GM12878 (cell line): ENCODE measurements at regions not wholly inside any gene's neighbourhood (a gene's known extent, or its start where the extent isn't known, plus 50 kb on each side); places are given as distances from the start of the nearest gene placed in this dataset.

Source experiments
- BACH1 ChIP-seq: fragments of 450-650 bp; IDR thresholded peaks from 2 replicates; pipeline ENCODE4 v1.6.1; 2017; ENCODE audit warnings: mild to moderate bottlenecking, borderline replicate concordance
- BHLHE40 ChIP-seq, 2 experiments: fragments of 450-650 bp in 1 of 2; IDR thresholded peaks; 2 replicates each; pipeline ENCODE4 v1.6.1; 2011 to 2017; ENCODE audit warnings: low read depth in 2 of 2, borderline replicate concordance in 1 of 2, improper control_type of control experiment in 1 of 2, low read length in 1 of 2, mild to moderate bottlenecking in 1 of 2
- BRCA1 ChIP-seq: IDR thresholded peaks from 2 replicates; pipeline ENCODE4 v1.6.1; 2011; ENCODE audit warnings: low read depth, low read length, improper control_type of control experiment
- CBX5 ChIP-seq: sonication (generic); IDR thresholded peaks from 2 replicates; pipeline ENCODE4 v1.6.1; 2016; ENCODE audit warnings: low read depth, moderate library complexity, mild to moderate bottlenecking, inconsistent platforms
- SMC3 ChIP-seq: IDR thresholded peaks from 2 replicates; pipeline ENCODE4 v1.6.1; 2011; ENCODE audit warnings: low read length, improper control_type of control experiment, borderline replicate concordance
- STAT1 ChIP-seq: fragments of 450-650 bp; conservative IDR thresholded peaks from 2 replicates; pipeline ENCODE4 v1.6.1; 2014; ENCODE audit warnings: antibody characterized with exemption, mild to moderate bottlenecking
- TCF3 ChIP-seq: IDR thresholded peaks from 2 replicates; pipeline ENCODE4 v1.6.1; 2012; ENCODE audit warnings: low read depth, mild to moderate bottlenecking, low read length, borderline replicate concordance; ENCODE audit not compliant: insufficient read depth
- TCF7 ChIP-seq: IDR thresholded peaks from 2 replicates; pipeline ENCODE4 v1.6.1; 2014; ENCODE audit warnings: antibody characterized with exemption, borderline replicate concordance
- TF ChIP-seq, protein P1 (sequence below): fragments of 450-650 bp; IDR thresholded peaks from 2 replicates; pipeline ENCODE4 v1.6.1; 2017; ENCODE audit warnings: mild to moderate bottlenecking, moderate library complexity
- TF ChIP-seq, protein P2 (sequence below): fragments of 450-650 bp; IDR thresholded peaks from 2 replicates; pipeline ENCODE4 v1.6.1; 2018; ENCODE audit warnings: mild to moderate bottlenecking, low read depth, moderate library complexity; ENCODE audit not compliant: partially characterized antibody

DNA sequence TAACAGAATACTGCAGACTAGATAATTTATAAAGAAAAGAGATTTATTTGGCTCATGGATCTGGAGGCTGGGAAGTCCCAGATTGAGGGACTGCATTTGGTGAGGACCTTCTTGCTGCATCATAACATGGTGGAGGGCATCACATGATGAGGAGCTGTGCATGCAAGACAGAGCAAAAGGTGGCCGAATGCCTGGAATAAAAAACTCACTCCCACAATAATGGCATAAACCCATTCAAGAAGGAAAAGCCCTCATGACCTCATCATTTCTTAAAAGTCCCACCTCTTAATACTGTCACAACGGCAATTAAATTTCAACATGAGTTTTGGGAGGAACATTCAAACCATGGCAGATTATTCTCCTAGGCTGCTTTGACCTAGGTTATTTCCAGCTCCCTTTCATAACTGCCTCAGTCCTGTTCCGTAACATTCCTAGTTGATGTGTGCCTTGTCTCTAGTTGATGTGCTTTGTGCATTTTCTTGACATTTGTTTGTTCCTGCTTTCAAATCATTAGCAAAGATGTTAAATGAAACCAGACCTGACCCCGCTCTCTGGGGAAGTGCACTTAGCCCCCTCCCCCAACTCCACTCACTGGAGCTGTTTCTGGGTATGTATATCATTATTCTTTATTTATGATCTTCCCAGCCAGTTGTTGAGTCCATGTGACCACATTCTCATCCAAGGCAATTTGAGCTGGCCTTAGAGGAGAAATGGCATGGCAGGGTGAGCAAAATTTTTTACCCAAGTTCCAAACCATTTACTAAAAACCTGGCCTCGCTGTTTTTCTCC lies 148.5 kb downstream of the GDAP2 start (continued):
- TF ChIP-seq, protein P1, sequence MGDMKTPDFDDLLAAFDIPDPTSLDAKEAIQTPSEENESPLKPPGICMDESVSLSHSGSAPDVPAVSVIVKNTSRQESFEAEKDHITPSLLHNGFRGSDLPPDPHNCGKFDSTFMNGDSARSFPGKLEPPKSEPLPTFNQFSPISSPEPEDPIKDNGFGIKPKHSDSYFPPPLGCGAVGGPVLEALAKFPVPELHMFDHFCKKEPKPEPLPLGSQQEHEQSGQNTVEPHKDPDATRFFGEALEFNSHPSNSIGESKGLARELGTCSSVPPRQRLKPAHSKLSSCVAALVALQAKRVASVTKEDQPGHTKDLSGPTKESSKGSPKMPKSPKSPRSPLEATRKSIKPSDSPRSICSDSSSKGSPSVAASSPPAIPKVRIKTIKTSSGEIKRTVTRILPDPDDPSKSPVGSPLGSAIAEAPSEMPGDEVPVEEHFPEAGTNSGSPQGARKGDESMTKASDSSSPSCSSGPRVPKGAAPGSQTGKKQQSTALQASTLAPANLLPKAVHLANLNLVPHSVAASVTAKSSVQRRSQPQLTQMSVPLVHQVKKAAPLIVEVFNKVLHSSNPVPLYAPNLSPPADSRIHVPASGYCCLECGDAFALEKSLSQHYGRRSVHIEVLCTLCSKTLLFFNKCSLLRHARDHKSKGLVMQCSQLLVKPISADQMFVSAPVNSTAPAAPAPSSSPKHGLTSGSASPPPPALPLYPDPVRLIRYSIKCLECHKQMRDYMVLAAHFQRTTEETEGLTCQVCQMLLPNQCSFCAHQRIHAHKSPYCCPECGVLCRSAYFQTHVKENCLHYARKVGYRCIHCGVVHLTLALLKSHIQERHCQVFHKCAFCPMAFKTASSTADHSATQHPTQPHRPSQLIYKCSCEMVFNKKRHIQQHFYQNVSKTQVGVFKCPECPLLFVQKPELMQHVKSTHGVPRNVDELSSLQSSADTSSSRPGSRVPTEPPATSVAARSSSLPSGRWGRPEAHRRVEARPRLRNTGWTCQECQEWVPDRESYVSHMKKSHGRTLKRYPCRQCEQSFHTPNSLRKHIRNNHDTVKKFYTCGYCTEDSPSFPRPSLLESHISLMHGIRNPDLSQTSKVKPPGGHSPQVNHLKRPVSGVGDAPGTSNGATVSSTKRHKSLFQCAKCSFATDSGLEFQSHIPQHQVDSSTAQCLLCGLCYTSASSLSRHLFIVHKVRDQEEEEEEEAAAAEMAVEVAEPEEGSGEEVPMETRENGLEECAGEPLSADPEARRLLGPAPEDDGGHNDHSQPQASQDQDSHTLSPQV = no peak
- no peak for TF ChIP-seq BACH1
- TF ChIP-seq TCF3 = no peak
- TF ChIP-seq, protein P2, sequence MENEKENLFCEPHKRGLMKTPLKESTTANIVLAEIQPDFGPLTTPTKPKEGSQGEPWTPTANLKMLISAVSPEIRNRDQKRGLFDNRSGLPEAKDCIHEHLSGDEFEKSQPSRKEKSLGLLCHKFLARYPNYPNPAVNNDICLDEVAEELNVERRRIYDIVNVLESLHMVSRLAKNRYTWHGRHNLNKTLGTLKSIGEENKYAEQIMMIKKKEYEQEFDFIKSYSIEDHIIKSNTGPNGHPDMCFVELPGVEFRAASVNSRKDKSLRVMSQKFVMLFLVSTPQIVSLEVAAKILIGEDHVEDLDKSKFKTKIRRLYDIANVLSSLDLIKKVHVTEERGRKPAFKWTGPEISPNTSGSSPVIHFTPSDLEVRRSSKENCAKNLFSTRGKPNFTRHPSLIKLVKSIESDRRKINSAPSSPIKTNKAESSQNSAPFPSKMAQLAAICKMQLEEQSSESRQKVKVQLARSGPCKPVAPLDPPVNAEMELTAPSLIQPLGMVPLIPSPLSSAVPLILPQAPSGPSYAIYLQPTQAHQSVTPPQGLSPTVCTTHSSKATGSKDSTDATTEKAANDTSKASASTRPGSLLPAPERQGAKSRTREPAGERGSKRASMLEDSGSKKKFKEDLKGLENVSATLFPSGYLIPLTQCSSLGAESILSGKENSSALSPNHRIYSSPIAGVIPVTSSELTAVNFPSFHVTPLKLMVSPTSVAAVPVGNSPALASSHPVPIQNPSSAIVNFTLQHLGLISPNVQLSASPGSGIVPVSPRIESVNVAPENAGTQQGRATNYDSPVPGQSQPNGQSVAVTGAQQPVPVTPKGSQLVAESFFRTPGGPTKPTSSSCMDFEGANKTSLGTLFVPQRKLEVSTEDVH = no peak
- TF ChIP-seq BRCA1 = no peak
- TF ChIP-seq CBX5 = no peak
- TF ChIP-seq TCF7 = no peak
- no peak for TF ChIP-seq STAT1
- TF ChIP-seq SMC3 = no peak
- TF ChIP-seq BHLHE40 (IDR thresholded peaks at IDR 0.05; ENCODE audit: borderline replicate concordance in 1 of 2, low read depth in 2 of 2, low read length in 1 of 2) = no peak
